ENCODE measurements at regions not wholly inside any gene's neighbourhood (a gene's known extent, or its start where the extent isn't known, plus 50 kb on each side); places are given as distances from the start of the nearest gene placed in this dataset.

- H3K27me3 ChIP-seq, result no peaks in the 10 kb centered on the region
- in situ Hi-C loops (cut with MboI; ENCODE audit: low sequenced_read_pairs in 4 of 4) (no loop called here), intact Hi-C loops (cut with DNase I; ENCODE audit: low total_unique reads) (no loop called here)
- H3K36me3 ChIP-seq, result no peaks in the 10 kb centered on the region
- no peaks in the 10 kb centered on the region for H3K9me3 ChIP-seq
- H3K27ac ChIP-seq, result no peak overlapping the region
- DNase-seq (no peak), ATAC-seq (no peak)
- no peak overlapping the region for H3K4me3 ChIP-seq
- no peak for TF ChIP-seq CTCF (IDR thresholded peaks at IDR 0.05 in 4 of 5, conservative IDR thresholded peaks at IDR 0.05 in 1 of 5)
- no peak for TF ChIP-seq POLR2A (IDR thresholded peaks at IDR 0.05)
- H3K4me1 ChIP-seq, result no peaks in the 10 kb centered on the region
Observed at GRCh38 chr7:124649397-124650014, 116.1 kb downstream of the GPR37 start.

- Histone ChIP-seq H3K27ac (no peak overlapping the region), H3K9me3 (no peaks in the 10 kb centered on the region), H3K27me3 (no peaks in the 10 kb centered on the region), H3K4me1 (no peaks in the 10 kb centered on the region), H3K4me3 (no peak overlapping the region), H3K36me3 (no peaks in the 10 kb centered on the region)
- no peak for DNase-seq
- TF ChIP-seq POLR2A (IDR thresholded peaks at IDR 0.05) (no peak), CTCF (IDR thresholded peaks at IDR 0.05 in 4 of 5, conservative IDR thresholded peaks at IDR 0.05 in 1 of 5) (no peak)
- intact Hi-C loops (cut with DNase I; ENCODE audit: low total_unique reads) (no loop called here), in situ Hi-C loops (cut with MboI; ENCODE audit: low sequenced_read_pairs in 4 of 4) (no loop called here)
- no peak for ATAC-seq
Observed at GRCh38 chr7:124647630-124648306, 117.8 kb downstream of the GPR37 start.

GRCh38 chr7:124645704-124646103, 119.9 kb downstream of the GPR37 start:
- no peaks in the 10 kb centered on the region for H3K4me1 ChIP-seq
- no peak for TF ChIP-seq POLR2A (IDR thresholded peaks at IDR 0.05)
- no peak for TF ChIP-seq CTCF (IDR thresholded peaks at IDR 0.05 in 4 of 5, conservative IDR thresholded peaks at IDR 0.05 in 1 of 5)
- H3K36me3 ChIP-seq, result no peaks in the 10 kb centered on the region
- no peak for DNase-seq
- no peak overlapping the region for H3K4me3 ChIP-seq
- ATAC-seq, result no peak
- no peak overlapping the region for H3K27ac ChIP-seq
- in situ Hi-C loops (cut with MboI; ENCODE audit: low sequenced_read_pairs in 4 of 4), result no loop called here
- intact Hi-C loops (cut with DNase I; ENCODE audit: low total_unique reads), result no loop called here
- no peaks in the 10 kb centered on the region for H3K27me3 ChIP-seq
- H3K9me3 ChIP-seq, result no peaks in the 10 kb centered on the region

DNA sequence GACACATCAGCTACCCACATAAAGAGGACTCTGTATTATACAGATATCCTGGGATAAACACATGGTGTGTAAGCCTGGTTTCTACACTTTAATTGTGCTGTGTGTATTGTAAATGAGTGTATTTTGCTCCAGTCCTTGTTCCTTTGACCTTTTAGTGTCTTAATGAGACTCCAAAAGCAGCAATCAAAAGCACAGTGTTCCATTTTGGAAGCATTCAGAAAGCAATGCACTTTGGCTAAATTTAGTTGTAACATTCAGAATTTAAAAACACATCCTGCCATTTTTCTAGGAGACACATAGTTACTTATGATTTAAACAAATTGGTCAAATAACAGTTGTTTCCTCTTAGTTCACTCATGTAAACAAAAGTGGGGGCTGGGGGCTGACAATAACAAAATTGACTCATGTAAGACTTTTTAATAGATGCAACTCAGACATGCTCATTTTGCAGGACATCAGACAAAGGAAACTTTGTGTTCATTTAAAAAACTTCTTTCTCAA, 122.2 kb downstream of the GPR37 start:
- in situ Hi-C loops (cut with MboI; ENCODE audit: low sequenced_read_pairs in 4 of 4), result no loop called here
- H3K9me3 ChIP-seq, result no peaks in the 10 kb centered on the region
- H3K4me3 ChIP-seq, result no peak overlapping the region
- H3K27ac ChIP-seq, result no peak overlapping the region
- no peak for TF ChIP-seq POLR2A (IDR thresholded peaks at IDR 0.05)
- TF ChIP-seq CTCF (IDR thresholded peaks at IDR 0.05 in 4 of 5, conservative IDR thresholded peaks at IDR 0.05 in 1 of 5), result no peak
- H3K4me1 ChIP-seq, result no peaks in the 10 kb centered on the region
- no peaks in the 10 kb centered on the region for H3K36me3 ChIP-seq
- no peak for ATAC-seq
- no peak for DNase-seq
- no peaks in the 10 kb centered on the region for H3K27me3 ChIP-seq
- intact Hi-C loops (cut with DNase I; ENCODE audit: low total_unique reads), result no loop called here
